Upper lobe of left lung (tissue), 6 donors: ENCODE measurements at regions not wholly inside any gene's neighbourhood (a gene's known extent, or its start where the extent isn't known, plus 50 kb on each side); places are given as distances from the start of the nearest gene placed in this dataset.

Experiments
- ATAC-seq, 2 donors: fragments of 200-7000 bp; cut with Tn5 transposase; one replicate each; pipeline ENCODE4 v1.9.1; 2022; ENCODE audit warnings: mild to moderate bottlenecking in 2 of 2, moderate library complexity in 2 of 2; ENCODE audit not compliant: low FRiP score in 2 of 2
- DNase-seq, 2 donors: peaks; one replicate each; pipeline ENCODE4 v3.0.0-alpha.2; 2019 to 2020
- H3K27ac ChIP-seq, 4 donors: fragments of 200-600 bp; sonication (generic); one replicate each; pipeline ENCODE4 v1.5.1; 2016 to 2019
- H3K27me3 ChIP-seq, 4 donors: fragments of 200-600 bp; sonication (generic); one replicate each; pipeline ENCODE4 v1.5.1; 2017 to 2019
- H3K36me3 ChIP-seq, 4 donors: fragments of 200-600 bp; sonication (generic); one replicate each; pipeline ENCODE4 v1.5.1; 2016 to 2019
- H3K4me1 ChIP-seq, 4 donors: fragments of 200-600 bp; sonication (generic); one replicate each; pipeline ENCODE4 v1.5.1; 2018 to 2019
- H3K4me3 ChIP-seq, 4 donors: fragments of 200-600 bp; sonication (generic); one replicate each; pipeline ENCODE4 v1.5.1; 2017 to 2019; ENCODE audit warnings: mild to moderate bottlenecking in 2 of 4, moderate library complexity in 1 of 4
- H3K9me3 ChIP-seq, 4 donors: fragments of 200-600 bp; sonication (generic); one replicate each; pipeline ENCODE4 v1.5.1; 2018 to 2019
- CTCF ChIP-seq, 6 experiments: fragments of 450-650 bp in 4 of 6; fragments of 200-600 bp in 2 of 6; sonication (generic) in 2 of 6; IDR thresholded peaks; one replicate each; pipeline ENCODE4 v1.5.1; 2016 to 2019; ENCODE audit warnings: antibody characterized with exemption in 6 of 6
- EP300 ChIP-seq, 4 donors: sonication (generic); formaldehyde crosslinking; IDR thresholded peaks; one replicate each; pipeline ENCODE4 v1.5.1; 2017; ENCODE audit warnings: antibody characterized with exemption in 4 of 4, control low read depth in 2 of 4
- POLR2A ChIP-seq, 4 donors: fragments of 450-650 bp; IDR thresholded peaks; one replicate each; pipeline ENCODE4 v1.5.1; 2016 to 2017; ENCODE audit warnings: antibody characterized with exemption in 4 of 4, mild to moderate bottlenecking in 2 of 4
- POLR2AphosphoS5 ChIP-seq, 2 donors: sonication (generic); formaldehyde crosslinking; IDR thresholded peaks; one replicate each; pipeline ENCODE4 v1.5.1; 2017; ENCODE audit warnings: antibody characterized with exemption in 2 of 2
- WGBS, 2 donors: methylation state at CpG; one replicate each; pipeline ENCODE4 v1.1.5; 2017 to 2018; 5-methylcytosine and 5-hydroxymethylcytosine counted together
- donor health status: DM: no; HTN: no; CAD: no; lungs with moderate emphysema.
- donor health status: DM: no; HTN: yes; CAD: no; lungs with severe emphysema.

DNA sequence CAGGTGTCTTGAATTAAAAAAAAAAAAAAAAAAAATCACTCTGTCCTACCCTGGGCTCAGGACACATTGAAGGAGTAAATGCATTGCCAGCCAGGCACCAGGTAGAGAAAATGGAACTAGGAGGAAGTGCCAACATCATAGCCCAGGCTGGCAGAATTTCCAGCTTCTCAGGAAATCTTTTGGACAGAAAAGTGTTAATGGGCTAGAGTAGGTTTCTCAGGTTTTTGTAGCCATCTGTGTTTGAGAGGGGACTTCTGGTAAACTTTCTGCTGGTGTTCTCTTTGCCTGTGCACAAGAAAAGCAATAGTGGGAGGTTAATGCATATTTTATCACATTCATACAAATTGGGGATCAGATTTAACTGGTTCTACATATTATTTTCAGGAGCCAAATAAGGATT lies 678.3 kb upstream of the NRSN1 start:
- DNase-seq (no peak), ATAC-seq (no peak)
- no peak overlapping the region for H3K27ac ChIP-seq
- no peaks in the 10 kb centered on the region for H3K36me3 ChIP-seq
- H3K4me1 ChIP-seq = no peaks in the 10 kb centered on the region
- no peak overlapping the region for H3K4me3 ChIP-seq
- no peaks in the 10 kb centered on the region for H3K9me3 ChIP-seq
- no peaks in the 10 kb centered on the region for H3K27me3 ChIP-seq
- TF ChIP-seq CTCF (IDR thresholded peaks at IDR 0.05) (no peak), POLR2A (IDR thresholded peaks at IDR 0.05) (no peak), EP300 (IDR thresholded peaks at IDR 0.05) (no peak), POLR2AphosphoS5 (IDR thresholded peaks at IDR 0.05) (no peak)

GRCh38 chr6:23448281-23448680 lies 677.7 kb upstream of the NRSN1 start:
- WGBS, 2 donors = 91 to 100% methylated on average over 2 of the region's 2 CpGs
- no peaks in the 10 kb centered on the region for H3K9me3 ChIP-seq
- TF ChIP-seq POLR2A (IDR thresholded peaks at IDR 0.05) (no peak), POLR2AphosphoS5 (IDR thresholded peaks at IDR 0.05) (no peak), EP300 (IDR thresholded peaks at IDR 0.05) (no peak), CTCF (IDR thresholded peaks at IDR 0.05) (no peak)
- no peak overlapping the region for H3K4me3 ChIP-seq
- no peak overlapping the region for H3K27ac ChIP-seq
- ATAC-seq (no peak), DNase-seq (no peak)
- no peaks in the 10 kb centered on the region for H3K27me3 ChIP-seq
- H3K4me1 ChIP-seq = no peaks in the 10 kb centered on the region
- H3K36me3 ChIP-seq = no peaks in the 10 kb centered on the region

DNA sequence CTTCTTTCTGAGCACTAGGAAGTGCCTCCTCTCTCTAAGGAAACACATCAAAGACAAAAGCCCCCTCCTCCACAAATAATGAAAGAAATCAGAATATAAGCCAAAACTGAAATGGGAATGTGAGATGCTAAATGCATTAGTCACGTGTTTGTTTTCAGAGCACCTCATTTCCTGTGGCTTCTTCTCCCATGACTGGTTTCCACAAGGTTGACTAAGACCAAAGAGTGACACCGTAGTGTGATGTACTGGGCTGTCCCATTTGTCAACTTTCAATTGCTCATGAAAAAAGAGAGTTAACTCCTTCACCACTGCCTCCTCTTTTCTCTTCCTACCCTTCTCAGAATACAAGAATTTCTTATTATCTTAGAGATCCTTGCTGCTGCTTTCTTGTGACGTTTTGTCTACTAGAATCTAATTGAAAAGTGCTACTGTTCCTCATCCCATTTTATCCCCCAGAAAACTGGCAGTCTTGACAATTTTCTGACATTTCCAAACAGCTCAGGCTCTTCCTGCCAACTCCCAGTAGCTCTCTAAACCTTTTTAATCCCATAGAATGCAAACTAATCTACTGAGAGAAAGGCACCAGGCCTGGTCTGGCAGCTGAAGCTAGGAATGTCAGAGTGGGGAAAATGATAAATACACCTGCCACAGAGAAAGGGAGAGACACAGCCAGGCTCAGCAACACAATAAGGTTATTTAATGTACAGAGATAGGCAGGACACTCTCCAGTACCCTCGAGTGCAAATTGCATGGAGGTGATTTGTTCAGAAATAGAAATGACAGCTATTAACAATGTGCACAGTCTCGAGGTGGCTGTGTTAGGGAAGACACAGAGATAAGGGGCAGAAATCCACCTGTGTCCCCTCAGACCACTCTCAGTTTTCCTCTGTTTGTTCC lies 671.7 kb upstream of the NRSN1 start:
- DNase-seq = no peak
- WGBS, 2 donors = 61 to 63% methylated on average over 5 of the region's 5 CpGs

GRCh38 chr6:23455754-23456153 lies 670.3 kb upstream of the NRSN1 start:
- WGBS, 2 donors = 71 to 88% methylated on average over 2 of the region's 2 CpGs
- no peak for TF ChIP-seq EP300 (IDR thresholded peaks at IDR 0.05)
- TF ChIP-seq POLR2A (IDR thresholded peaks at IDR 0.05) = no peak
- TF ChIP-seq CTCF (IDR thresholded peaks at IDR 0.05) = no peak
- TF ChIP-seq POLR2AphosphoS5 (IDR thresholded peaks at IDR 0.05) = no peak
- no peak overlapping the region for H3K4me3 ChIP-seq
- H3K36me3 ChIP-seq = no peaks in the 10 kb centered on the region
- DNase-seq = no peak
- H3K9me3 ChIP-seq = no peaks in the 10 kb centered on the region
- H3K27me3 ChIP-seq = no peaks in the 10 kb centered on the region
- no peak overlapping the region for H3K27ac ChIP-seq
- no peaks in the 10 kb centered on the region for H3K4me1 ChIP-seq
- ATAC-seq = no peak

More for the DNA sequence above, 671.7 kb upstream of the NRSN1 start:
- no peaks in the 10 kb centered on the region for H3K4me1 ChIP-seq
- no peak for TF ChIP-seq POLR2AphosphoS5 (IDR thresholded peaks at IDR 0.05)
- TF ChIP-seq EP300 (IDR thresholded peaks at IDR 0.05) = no peak
- no peak for TF ChIP-seq POLR2A (IDR thresholded peaks at IDR 0.05)
- TF ChIP-seq CTCF (IDR thresholded peaks at IDR 0.05) = no peak
- H3K36me3 ChIP-seq = no peaks in the 10 kb centered on the region
- H3K9me3 ChIP-seq = no peaks in the 10 kb centered on the region
- no peak overlapping the region for H3K4me3 ChIP-seq
- no peak for ATAC-seq
- H3K27ac ChIP-seq = no peak overlapping the region
- no peaks in the 10 kb centered on the region for H3K27me3 ChIP-seq

- TF ChIP-seq EP300 (IDR thresholded peaks at IDR 0.05) (no peak), CTCF (IDR thresholded peaks at IDR 0.05) (no peak), POLR2A (IDR thresholded peaks at IDR 0.05) (no peak), POLR2AphosphoS5 (IDR thresholded peaks at IDR 0.05) (no peak)
- no peaks in the 10 kb centered on the region for H3K4me1 ChIP-seq
- no peaks in the 10 kb centered on the region for H3K36me3 ChIP-seq
- DNase-seq (no peak), ATAC-seq (no peak)
- no peaks in the 10 kb centered on the region for H3K27me3 ChIP-seq
- H3K9me3 ChIP-seq = no peaks in the 10 kb centered on the region
- no peak overlapping the region for H3K4me3 ChIP-seq
- no peak overlapping the region for H3K27ac ChIP-seq
Measured at GRCh38 chr6:23456396-23456795, 669.6 kb upstream of the NRSN1 start.
